Limb (tissue), 2 donors: ENCODE measurements at regions not wholly inside any gene's neighbourhood (a gene's known extent, or its start where the extent isn't known, plus 50 kb on each side); places are given as distances from the start of the nearest gene placed in this dataset.

ENCODE experiments used
- DNase-seq, 2 donors: peaks; one replicate each; pipeline ENCODE4 v3.0.0-alpha.2; 2016; ENCODE audit errors: extremely low spot score in 2 of 2

DNA sequence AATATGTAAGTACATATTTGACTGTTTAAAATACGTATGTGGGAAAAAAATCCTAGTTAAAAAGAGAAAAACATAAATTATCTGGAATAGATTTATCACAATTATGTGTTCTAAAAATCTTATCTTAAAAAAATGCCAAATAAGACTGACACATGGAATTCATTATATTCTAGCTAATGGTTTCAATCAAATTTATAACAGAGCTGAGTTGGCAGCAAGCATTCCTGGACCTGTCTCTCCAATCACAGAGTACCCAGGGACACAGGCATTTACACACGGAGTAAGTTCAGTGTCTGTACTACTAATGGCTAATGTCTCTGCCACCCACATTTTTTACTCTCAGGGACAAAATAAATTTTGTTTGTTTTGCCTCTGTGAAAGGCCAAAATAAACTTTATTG lies 122.3 kb downstream of the RPS12 start:
- no peak for DNase-seq

DNA sequence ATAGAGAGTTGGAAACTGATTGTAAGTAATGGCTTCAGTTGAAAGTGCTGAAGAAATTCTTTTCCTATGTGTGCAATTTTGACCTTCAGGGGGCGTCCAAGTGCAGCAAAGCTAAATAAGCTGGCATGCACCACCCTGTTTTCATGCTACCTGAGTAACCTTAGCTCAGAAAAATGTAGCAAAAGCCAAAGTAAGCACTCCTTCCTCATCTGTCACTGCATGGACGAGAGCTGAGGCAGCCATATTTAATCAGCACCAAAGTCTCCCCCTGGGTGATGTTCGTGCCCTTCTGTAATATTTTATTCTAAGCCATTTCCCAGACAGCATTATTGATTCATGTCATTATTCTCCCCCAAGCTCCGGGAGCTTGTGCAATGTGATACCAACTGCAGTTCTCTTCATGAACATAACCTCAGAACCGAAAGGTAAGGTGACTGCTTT lies 123.1 kb downstream of the RPS12 start:
- DNase-seq, result peak; percentile 59 to 65

GRCh38 chr6:132948889-132949288 lies 134.5 kb downstream of the RPS12 start:
- DNase-seq, result no peak

GRCh38 chr6:132950566-132950965 lies 136.2 kb downstream of the RPS12 start:
- DNase-seq, result no peak

DNA sequence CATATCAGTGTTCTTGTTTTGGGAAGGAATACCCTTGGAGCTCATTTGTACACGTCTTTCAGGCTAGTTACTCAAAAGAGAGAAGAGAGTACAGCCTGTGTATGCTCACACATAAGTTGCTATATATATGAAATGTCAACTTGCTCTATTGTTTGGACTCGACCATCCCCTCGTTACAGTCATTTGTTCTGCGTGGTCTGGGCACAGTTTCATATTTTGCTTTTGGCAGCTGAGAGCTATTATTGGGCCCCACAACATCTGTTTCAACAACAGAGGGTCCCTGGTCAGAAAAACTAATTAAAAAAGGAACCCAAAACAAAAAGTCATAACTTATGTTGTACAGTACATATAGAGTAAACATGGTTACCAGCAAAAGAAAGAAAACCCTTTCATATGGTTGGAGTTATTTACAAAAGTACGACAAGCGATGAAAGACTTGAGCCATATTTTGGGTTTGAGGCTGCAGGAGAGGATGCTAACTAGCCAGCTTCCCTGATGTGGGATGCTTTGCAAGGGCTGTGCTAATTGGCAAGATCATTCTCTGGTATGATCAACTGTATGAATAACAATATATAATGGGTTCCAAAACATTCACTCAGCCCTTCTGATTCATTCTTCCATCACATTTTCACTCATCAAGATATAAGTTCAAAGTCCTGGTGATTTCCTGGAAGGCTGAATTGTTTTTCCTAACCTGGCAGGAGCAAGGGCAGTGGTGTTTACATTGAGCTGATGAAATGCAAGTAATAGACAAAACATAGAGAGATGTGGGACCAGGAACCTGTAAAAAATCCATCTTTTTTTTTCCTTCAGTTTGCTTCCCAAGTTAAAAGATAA lies 137.9 kb downstream of the RPS12 start:
- no peak for DNase-seq

DNA sequence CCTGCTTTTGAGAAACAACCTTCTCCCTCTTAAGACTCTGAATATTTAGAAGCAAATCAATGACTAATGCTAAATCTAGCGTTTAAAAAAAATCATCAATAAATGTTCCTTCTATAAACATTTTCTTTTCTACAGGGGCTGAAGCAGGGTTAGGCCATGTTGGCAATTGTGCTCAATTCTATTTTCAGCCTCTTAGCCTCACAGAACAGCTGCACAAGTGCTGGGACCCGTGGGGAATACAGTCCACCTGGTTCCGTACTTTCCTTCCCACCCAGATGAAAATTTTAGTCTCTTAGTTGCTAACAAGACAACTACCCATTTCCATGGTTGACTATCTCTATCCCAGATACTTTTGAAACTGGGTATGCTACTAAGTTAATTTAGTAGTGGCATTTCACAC lies 138.6 kb downstream of the RPS12 start:
- DNase-seq, result no peak

DNA sequence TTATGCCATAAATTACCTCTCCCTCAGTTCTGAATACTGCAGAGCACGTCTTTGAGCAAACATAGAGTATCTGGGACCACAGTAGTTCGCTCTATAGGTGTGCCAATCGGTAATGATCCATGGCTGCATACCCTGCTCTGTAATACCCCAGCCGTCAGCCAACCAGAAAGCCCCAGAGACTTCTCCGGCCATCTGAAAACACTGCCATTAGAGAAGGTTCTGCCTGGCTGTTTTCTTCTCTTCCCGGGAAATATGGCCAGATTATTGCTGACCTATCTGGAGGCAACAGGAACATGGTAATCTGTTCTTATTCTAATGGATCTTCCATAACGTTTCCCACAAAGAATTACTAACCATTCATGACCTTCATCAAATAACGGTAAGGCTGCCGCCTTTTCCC lies 139.9 kb downstream of the RPS12 start:
- no peak for DNase-seq

GRCh38 chr6:132954936-132955335 lies 140.6 kb downstream of the RPS12 start:
- DNase-seq, result no peak

DNA sequence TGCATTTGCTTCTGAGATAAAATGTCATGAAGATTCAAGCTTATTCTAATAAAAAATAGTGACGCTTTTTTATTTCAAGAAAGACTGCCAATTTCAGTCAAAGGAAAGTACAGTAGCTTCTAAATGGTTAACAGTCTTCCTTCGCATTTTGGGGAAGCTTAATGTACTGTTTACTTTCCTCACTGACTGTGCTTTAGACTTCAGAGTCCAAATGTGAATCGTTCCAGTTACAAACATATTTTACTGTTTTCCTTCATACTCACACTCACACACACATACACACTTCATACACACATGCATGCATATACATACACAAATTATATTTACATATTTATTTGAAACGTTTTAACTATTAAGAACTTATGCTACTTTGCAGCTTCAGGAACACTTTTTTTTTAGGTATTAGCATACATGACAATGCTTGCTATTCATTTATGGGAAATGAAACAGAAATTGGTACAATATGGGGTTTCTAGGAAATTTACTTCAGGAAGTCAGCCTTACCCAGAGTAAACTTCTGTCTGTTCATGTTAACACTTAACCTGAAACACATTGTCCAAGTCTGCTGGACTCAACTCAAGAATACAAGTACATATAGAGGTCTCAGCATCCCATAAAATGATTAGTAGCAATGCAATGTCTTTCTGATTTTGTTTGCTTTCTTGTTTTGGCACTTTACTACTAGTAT lies 145.4 kb downstream of the RPS12 start:
- DNase-seq, result no peak

- no peak for DNase-seq
Observed at GRCh38 chr6:132960720-132961119, 146.4 kb downstream of the RPS12 start.

DNA sequence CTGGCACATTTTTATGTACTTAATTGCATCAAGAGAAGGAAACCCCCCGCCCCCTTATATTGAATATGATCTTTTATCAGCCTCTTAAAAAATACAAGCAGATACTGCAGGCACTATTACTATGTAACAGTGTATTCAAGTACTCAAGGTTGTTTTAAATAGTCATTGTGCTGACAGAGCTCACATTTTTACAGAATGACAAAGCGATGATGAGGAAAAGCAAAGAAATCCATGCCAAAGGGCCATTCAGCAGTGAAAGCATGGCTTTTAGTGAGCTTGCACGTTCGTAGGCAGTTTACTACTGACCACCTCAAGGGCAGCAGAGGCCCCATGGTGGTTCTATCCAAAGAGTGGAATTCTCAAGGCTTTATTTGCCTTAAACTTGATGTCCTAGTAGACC lies 146.8 kb downstream of the RPS12 start:
- DNase-seq, result no peak

- no peak for DNase-seq
Observed at GRCh38 chr6:132961610-132962009, 147.2 kb downstream of the RPS12 start.

DNA sequence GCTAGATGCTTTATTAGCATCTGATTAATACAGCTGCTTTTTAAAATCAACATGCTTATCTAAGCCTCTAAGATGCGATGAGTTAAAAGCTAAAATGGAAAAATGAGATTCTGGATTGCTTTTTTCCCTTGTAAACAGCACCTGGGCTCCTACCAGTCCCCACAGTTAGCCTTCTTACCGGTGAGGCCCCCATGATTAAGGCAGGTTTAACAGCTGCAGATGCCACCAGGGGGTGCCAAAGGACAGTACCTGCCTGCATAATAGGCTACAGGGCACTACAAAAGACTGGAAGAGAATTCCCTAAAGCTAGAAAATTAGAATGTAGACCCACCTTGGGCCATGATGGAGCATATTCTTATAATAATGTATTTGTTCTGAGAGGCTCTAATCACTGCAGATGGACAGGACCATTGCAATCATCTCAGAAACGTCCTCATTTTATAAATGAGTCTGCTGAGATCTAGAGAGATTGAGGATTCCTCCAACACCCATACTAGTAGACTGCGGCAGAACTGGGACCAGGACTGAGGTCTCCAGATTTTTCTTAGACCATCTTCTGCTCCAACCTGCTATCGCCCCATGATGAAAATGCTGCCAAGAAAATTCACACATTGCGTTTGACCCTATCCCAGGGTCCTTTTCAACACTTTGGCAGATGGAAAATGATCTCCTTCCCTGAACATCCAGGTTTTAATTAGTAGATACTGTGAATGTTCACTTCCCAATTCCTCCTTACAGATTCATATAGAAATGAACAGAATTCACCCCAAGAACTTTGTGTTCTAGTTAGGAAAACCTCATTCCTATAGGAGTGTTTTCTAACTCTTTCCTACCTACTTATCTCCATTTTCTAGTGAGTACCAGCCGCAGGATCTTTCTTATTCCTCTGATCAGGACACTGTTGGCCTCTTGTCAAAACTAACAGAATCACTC lies 148.8 kb downstream of the RPS12 start:
- peak in 1 of 2 donors; percentile 80 for DNase-seq

DNA sequence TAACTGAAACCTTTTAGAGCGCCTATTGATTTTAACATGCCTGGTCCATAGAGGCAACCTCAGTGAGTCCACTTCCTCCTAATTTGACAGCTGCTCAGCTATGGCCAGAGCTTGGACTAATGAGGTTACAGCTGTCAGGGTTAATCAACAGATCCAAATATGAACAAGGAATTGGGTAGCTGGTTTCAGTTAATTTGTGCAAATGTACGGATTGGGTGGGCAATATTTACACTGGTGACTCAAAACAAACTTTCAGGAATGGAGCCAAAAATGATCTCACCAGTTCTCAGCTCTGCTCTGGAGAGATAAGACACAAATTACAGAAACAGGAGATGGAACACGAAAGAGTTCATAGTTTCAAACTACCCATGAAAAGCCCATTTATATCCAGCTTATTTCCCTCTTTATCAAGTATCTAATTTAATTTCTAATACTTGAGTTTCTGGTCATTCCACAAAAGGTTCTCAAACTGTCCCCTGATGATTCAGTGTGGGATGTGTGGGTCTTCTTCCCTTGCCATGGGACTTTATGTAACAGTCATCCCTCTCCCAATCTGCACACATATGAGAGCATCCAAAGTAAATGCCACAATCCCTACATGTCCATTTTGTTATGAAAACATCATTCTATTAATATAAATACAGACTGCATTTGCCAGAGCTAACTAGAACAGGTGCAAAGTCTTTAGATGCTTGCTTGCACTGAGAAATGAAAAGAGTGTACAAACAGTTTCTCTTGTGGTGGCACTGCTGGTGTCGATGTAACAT lies 149.9 kb downstream of the RPS12 start:
- no peak for DNase-seq

DNA sequence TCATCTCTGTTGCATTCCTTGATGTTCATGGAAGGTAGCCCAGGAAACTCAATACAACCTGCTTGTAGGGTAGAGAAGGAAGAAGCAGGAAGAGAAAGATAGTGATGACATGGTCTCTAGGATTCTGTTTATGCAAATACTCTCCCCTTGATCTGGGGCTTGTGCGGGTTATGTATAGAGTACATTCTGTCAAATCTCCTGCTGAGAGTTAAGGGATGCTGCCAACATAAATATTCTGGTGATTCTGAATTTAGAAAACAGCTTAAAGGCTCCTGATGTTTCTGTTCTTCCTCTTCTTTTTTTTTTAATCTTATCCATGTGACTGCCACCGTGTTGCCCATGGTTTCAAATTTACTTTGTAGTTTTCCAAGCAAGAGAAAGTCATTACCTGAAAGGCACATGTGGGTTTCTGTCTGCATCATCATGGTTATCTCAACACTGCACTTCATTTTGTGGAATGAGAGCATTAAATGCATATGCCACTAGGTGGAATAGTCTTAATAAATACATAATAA lies 150.6 kb downstream of the RPS12 start:
- DNase-seq, result no peak

GRCh38 chr6:132967871-132968270 lies 153.5 kb downstream of the RPS12 start:
- DNase-seq, result no peak

GRCh38 chr6:132968419-132968950 lies 154.1 kb downstream of the RPS12 start:
- no peak for DNase-seq

- DNase-seq, result no peak
Observed at GRCh38 chr6:132969196-132969595, 154.8 kb downstream of the RPS12 start.

DNA sequence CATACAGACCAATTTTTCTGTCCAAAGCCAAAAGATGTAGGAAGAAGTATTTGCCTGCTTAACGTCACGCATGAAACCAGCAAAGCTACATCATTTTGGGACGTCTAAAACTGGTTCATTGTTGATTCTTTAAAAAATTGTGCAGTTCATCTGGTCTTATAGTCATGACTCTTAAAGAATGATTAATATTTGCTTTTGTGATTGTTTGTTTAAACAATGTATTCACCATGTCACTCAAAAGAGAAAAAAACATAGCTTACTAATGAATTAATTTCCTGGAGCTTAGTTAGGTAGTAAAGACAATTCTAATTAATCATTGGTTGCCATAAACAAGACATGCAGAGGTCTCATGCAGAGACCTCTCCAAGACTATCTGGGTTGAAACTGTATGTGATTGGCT lies 157.3 kb downstream of the RPS12 start:
- DNase-seq, result no peak

DNA sequence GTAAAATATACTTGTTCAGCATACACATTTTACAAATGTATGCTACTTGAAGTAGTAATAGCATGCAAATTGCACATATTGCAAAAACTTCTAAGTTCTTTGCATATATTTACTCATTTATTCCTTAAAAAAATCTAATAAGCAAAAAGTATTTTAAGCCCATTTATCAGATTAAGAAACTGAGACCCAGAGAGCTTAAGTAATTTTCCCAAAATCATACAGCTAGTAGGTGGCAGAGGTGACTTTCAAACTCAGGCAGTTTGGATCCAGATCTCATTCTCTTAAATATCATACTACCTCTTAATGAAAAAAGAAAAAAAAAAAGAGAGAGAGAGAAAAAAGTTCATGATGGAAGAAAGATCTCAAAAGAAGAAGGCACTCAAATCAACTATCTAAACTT lies 157.9 kb downstream of the RPS12 start:
- no peak for DNase-seq

DNA sequence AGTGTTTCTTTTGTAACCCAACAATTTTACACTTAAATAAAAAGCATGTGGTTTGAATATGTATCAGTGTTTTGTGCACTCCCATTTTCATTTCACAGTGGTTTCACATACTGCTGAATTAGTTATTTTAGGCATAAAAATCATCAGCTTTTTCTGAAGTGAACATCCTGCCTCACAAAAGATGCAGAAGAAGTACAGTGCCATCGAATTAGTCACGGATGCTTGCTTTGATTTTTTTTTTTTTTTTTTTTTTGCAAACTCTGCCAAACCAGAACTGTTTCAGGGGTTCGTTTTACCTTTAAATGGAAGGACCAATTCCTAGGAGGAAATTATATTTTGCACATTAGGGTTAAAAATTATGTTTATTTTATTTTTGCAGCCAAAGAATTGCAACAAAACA lies 158.6 kb downstream of the RPS12 start:
- DNase-seq, result no peak
